ENCODE measurements at regions not wholly inside any gene's neighbourhood (a gene's known extent, or its start where the extent isn't known, plus 50 kb on each side); places are given as distances from the start of the nearest gene placed in this dataset.

GRCh38 chr10:107931808-107932207 is 767.3 kb upstream of the SORCS1 start:
- DNase-seq: no peak

GRCh38 chr10:107930037-107930436 is 765.5 kb upstream of the SORCS1 start:
- DNase-seq: no peak

DNA sequence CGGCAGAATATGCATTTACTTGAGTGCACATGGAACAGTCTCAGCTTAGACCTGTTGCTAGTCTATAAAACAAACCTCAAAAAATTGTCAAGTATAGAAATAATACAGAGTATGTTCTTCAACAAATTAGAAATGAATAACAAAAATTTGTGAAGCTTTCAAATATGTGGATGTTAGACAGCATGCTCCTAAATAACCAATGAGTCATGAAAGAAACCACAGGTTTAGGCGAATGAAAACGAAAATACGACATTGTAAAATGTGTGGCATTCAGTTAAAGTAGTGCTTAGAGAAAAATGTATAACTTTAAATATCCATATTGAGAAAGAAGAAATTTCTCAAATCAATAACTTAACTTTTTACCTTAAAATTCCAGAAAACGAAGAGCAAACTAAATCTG is 760.0 kb upstream of the SORCS1 start:
- no peak for DNase-seq

DNA sequence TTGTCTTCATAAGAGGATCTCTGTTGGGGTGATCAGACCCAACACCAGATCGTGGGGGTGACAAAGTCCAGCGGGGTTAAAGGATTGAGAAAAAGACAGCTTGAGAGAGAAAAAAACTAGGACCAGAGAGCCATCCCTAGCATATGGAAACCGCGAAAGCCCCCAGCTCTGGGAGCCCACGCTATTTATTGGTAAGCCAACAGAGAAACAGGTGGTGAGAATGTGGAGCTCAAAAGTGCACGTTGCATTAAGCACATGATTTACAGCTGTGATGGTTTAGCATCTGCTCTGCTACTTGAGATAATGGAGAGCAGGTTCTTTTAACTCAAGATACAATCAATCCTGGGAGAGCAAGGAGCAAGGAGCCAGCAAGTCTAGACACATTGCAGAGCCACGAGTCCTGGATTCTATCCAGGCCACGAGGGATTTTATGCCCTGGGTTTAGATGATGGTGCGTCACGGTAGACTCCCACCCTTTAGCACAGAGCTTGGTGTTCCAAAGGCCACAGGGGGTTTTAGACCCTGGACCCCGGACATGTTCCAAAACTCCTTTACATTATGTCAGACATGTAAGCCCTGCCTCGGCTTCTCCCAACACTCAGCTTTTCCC is 755.2 kb upstream of the SORCS1 start:
- no peak for DNase-seq

DNA sequence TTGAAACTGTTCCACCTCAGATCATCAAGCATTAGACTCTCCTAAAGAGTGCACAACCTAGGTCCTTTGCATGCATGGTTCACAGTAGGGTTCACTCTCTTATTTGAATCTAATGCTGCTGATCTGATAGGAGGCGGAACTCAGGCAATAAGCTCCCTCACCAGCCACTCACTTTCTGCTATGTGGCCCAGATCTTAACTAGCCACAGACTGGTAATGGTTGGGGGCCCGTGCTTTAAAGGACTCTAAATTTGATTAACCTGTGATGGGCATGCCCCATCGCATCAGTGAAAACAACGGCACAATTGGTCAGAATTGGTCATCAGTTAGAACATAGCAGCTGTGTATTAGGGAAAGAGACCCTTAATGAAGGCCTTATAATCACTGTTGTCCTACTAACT is 753.7 kb upstream of the SORCS1 start:
- no peak for DNase-seq

- DNase-seq: no peak
These were observed 750.7 kb upstream of the SORCS1 start for GRCh38 chr10:107915215-107915610.

- no peak for DNase-seq
These were observed 750.1 kb upstream of the SORCS1 start for GRCh38 chr10:107914450-107915214.

DNA sequence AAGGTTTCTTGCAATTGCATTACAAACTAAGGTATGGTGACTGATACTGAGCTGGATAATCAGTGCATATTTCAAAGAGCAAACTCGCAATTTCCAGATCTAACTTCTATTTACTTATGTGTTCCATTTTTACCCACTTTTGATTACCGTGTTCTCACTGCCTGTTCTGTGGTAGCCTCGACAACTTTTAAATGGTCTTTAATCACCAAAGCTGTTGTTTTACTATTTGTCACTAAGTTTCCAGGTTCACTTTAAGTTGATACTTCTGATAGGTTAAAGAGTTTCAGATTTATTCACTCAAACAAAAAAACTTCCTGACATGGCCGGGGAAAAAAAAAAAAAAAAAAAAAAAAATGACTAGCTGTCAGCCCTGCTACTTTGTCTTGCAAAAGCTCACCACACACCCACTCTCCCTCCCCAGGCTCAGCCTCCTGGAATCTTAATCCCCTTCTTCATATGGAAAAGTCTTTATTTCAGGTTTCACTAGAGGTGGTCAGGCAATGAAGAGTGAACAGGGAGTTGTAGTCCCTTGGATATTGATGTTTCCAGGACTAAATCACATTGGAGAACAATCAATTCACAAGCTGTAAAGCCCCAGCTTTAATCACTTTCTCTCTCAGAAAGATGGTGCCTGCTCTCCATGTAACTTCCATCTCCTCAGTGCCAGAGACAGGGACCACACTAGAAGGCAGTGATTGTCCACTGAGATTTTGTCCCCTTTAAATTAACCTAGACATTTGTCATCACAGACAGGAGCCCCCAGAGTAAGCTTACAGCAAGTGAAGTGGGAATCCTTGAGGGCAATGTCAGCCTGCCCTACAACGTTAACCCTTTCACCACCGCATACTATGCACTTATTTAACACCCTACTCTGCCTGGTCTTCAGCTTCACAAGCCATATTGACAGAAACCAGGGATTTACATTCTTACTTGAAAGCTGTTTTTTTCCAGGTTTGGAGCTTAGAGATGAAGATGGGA is 749.1 kb upstream of the SORCS1 start:
- DNase-seq: no peak

DNA sequence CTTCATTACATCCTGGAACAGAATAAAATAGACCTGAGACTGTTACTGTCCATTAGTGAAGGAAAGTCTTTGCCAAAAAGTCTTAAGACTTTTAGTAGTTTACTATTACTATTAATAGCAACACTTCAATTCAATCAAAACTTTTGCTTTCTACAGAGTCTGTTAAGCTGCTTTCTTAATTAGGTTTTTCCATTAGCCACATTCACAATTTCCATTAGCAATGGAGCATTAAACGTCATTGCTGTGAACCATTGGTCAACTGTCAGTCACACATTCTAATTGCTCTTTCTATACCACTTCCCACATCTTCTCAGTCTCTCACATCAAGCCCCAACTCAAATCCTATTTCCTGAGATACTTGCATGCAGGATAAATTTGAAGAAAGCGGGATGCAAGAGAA is 736.6 kb upstream of the SORCS1 start:
- no peak for DNase-seq

DNA sequence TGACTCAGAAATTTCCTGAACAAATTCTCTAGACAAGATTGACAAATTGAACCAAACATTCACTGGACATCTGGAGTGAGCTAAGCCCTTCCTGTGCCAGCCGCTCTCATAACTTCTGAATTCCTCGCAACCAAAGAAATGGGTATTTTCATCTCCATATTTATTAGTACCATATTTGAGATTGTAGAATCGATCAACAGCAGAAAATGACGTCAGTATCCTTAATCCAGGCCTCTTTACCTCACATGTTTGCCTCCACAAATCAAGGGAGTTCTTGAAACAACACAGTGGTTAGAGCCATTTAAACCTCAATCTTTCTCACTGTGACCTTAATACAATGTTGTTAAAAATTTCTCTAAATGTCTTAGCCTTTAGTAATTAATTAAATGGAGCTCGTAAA is 735.6 kb upstream of the SORCS1 start:
- DNase-seq: no peak

GRCh38 chr10:107899502-107900062 is 735.1 kb upstream of the SORCS1 start:
- no peak for DNase-seq

- no peak for DNase-seq
These were observed 734.6 kb upstream of the SORCS1 start for GRCh38 chr10:107899075-107899474.

DNA sequence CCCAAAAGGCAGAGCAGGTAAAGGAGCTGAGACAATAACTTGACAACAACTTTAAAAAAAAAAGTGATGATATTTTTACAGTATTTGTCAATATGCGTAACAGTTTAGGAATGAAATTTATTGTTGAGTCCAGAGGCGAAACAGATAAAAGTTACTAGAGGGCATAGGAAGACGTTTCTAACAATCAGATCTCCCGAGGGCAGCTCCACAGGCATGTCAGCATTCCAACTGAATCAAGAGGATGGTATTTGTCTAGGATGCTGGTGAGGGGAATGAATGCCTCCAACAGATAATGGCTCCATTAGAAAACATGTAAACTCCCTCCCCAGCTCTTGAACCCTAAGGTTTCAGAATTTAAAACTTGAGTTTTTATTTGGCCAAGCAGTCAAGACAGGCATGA is 733.9 kb upstream of the SORCS1 start:
- no peak for DNase-seq

GRCh38 chr10:107894516-107894915 is 730.0 kb upstream of the SORCS1 start:
- no peak for DNase-seq

GRCh38 chr10:107889105-107889504 is 724.6 kb upstream of the SORCS1 start:
- DNase-seq: no peak

DNA sequence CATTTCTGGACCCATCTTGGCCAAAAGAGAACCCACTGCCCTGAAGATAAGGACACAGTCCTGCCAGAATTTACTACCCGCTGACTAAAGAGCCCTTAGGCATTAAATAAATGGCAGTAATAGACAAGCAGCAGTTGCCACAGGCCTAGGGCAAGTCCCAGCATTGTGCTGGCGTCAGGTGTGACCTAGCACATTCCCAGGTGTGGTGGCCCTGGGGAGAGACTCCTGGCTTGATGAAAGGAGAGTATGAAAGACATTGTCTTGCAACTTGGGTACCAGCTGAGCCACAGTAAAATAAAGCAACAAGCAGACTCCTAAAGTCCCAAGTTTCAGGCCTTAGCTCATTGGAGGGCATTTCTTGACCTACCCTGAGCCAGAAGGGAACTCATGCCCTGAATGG is 715.7 kb upstream of the SORCS1 start:
- no peak for DNase-seq

DNA sequence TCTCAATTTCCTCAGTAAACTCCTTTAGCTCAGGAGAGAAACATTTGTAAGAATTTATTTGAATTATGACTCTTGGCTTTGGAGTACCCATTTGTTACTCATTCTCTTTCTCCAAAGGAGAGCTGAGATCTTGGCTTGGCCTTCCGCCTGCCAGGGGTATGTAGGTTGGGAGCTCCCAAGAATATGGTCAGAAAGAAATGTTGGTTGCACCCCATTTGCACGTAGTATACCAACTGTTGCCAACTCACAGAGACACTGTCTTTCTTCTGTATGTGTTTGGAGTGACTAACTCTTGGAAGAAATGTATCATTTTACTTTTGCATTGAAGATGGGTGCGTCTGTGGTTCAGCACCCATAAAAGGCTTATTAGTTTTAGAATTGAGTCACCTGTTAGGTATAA is 708.5 kb upstream of the SORCS1 start:
- DNase-seq: no peak

DNA sequence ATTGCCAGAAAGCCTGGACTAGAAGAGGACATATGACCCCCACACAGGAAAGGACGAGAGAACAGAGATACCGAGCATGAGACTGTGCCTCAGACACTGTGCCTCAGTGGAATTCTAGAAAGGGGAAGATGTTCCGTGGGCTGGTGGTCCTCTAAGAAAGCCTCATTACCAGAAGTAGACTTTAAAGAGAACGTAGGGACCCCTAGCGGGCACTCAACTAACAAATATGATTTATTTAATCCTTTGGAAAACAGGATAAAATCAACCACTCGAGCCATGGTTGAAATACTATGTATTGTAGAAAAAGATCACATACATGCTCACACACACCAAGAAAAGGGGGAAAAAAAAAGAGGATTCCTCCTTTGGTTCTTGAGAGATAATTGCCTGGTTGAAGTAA is 701.2 kb upstream of the SORCS1 start:
- DNase-seq: no peak

GRCh38 chr10:107859065-107859464 is 694.6 kb upstream of the SORCS1 start:
- no peak for DNase-seq

DNA sequence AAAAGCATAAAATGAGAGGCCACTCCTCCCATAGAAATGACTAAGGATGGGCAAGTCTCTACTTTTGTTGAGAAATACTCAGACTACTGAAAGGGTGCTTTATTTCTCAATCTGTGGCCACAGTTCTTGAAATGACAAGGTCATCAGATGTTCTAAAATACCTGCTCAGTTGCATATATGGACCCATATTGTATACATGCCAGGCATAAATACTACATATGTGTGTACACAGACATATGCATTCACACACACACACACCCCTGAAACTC is 691.5 kb upstream of the SORCS1 start:
- no peak for DNase-seq

DNA sequence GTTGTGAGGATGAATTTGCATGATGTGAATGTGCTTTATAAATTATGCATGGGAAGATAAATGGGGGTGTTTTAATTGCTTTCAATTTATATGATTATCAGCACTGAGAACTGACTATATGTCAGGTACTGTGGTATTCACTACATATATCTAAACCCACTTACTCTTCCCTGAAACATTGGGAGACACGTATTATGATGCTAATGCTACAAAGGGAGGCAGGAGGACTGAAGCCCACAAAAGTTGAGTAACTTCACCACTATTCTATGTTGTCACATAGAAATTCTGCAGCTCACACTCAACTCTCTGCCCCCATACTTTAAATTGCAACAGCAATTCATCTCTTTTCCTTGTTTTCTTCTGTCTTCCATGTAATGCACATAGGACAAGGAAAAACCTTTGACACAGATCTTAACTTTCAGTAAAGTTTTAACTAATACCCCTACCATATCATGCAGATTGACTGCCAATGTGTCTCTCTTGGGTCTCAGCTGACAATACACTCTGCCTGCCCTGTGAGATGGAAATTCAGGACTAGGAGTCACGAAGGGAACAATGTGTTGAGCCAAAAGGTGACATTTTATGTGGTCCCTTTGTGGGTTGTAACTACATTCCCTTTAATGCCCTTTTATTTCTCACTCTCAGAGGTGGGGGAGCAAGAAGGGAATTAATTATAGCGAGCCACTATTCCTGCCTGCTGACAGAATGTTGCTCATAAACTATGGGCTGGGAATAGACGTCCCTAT is 691.0 kb upstream of the SORCS1 start:
- no peak for DNase-seq

- no peak for DNase-seq
These were observed 684.3 kb upstream of the SORCS1 start for GRCh38 chr10:107848726-107849360.
